ENCODE measurements at regions not wholly inside any gene's neighbourhood (a gene's known extent, or its start where the extent isn't known, plus 50 kb on each side); places are given as distances from the start of the nearest gene placed in this dataset.

- H3K9me3 ChIP-seq = no peaks in the 10 kb centered on the region
- H3K36me3 ChIP-seq = no peaks in the 10 kb centered on the region
- TF ChIP-seq EP300 (IDR thresholded peaks at IDR 0.05) (no peak), POLR2A (IDR thresholded peaks at IDR 0.05) (no peak), CTCF (IDR thresholded peaks at IDR 0.05) (no peak)
- DNase-seq (ENCODE audit: low spot score in 2 of 2) = no peak
- no peaks in the 10 kb centered on the region for H3K27me3 ChIP-seq
- no peak overlapping the region for H3K4me3 ChIP-seq
- H3K27ac ChIP-seq = no peak overlapping the region
- no peaks in the 10 kb centered on the region for H3K4me1 ChIP-seq
Measured at GRCh38 chr7:25522727-25523126, 294.4 kb upstream of the NPVF start.

DNA sequence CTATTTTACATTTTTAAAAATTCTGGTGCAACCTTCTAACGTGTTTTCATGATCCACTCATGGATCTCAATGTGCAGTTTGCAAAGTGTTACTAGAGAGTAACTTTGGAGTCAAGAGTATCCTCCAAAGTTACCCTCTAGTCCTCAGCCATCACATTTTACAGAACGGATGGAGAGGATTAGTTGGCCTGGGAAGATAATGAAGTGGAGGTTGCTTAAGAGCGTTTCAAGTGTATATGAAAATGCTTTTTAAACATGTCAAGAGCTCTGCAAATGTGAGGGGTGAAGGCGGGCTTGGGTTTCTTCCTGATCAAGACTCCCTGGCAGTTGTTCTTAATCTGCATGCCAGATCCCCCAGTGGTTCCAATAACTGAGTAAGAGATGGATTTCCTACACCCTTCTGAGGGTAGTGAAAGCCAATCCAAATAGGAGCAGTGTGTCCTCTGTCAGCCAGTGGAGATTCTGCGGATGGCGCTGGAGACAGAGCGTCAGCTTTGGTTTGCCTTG is 299.4 kb upstream of the NPVF start:
- no peak overlapping the region for H3K27ac ChIP-seq
- WGBS, 2 donors = 91 to 92% methylated on average over 7 of the region's 7 CpGs
- no peak for DNase-seq (ENCODE audit: low spot score in 2 of 2)
- no peaks in the 10 kb centered on the region for H3K9me3 ChIP-seq
- no peaks in the 10 kb centered on the region for H3K27me3 ChIP-seq
- H3K36me3 ChIP-seq = no peaks in the 10 kb centered on the region
- no peaks in the 10 kb centered on the region for H3K4me1 ChIP-seq
- TF ChIP-seq POLR2A (IDR thresholded peaks at IDR 0.05) (no peak), CTCF (IDR thresholded peaks at IDR 0.05) (no peak), EP300 (IDR thresholded peaks at IDR 0.05) (no peak)
- no peak overlapping the region for H3K4me3 ChIP-seq

DNA sequence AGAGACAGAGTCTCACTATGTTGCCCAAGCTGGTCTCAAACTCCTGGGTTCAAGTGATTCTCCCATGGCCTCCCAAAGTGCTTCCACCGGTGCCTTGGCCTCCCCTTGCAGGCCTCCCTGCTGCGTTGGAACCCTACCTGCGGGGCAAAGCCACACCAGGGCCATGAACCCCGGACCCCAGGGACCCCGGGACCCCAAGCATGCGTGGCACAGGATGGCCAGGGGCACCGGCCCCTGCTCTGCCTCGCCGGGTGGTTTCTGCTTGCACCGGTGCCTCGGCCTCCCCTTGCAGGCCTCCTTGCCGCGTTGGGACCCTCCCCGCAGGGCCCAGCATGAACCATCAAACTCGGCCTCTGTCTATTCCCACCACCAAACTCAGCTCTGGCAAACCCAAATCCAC is 301.0 kb upstream of the NPVF start:
- Histone ChIP-seq H3K27me3 (no peaks in the 10 kb centered on the region), H3K4me3 (no peak overlapping the region), H3K27ac (no peak overlapping the region), H3K4me1 (no peaks in the 10 kb centered on the region), H3K9me3 (no peaks in the 10 kb centered on the region), H3K36me3 (no peaks in the 10 kb centered on the region)
- DNase-seq (ENCODE audit: low spot score in 2 of 2) = no peak
- TF ChIP-seq CTCF (IDR thresholded peaks at IDR 0.05) (no peak), EP300 (IDR thresholded peaks at IDR 0.05) (no peak), POLR2A (IDR thresholded peaks at IDR 0.05) (no peak)
- 84 to 93% methylated on average over 15 of the region's 15 CpGs for WGBS, 2 donors

- H3K27ac ChIP-seq = no peak overlapping the region
- WGBS, 2 donors = 87 to 92% methylated on average over 4 of the region's 4 CpGs
- H3K4me1 ChIP-seq = no peaks in the 10 kb centered on the region
- no peaks in the 10 kb centered on the region for H3K27me3 ChIP-seq
- no peak for DNase-seq (ENCODE audit: low spot score in 2 of 2)
- TF ChIP-seq CTCF (IDR thresholded peaks at IDR 0.05) (no peak), POLR2A (IDR thresholded peaks at IDR 0.05) (no peak), EP300 (IDR thresholded peaks at IDR 0.05) (no peak)
- H3K9me3 ChIP-seq = no peaks in the 10 kb centered on the region
- no peak overlapping the region for H3K4me3 ChIP-seq
- H3K36me3 ChIP-seq = no peaks in the 10 kb centered on the region
Measured at GRCh38 chr7:25536851-25537250, 308.6 kb upstream of the NPVF start.

- no peak for TF ChIP-seq EP300 (IDR thresholded peaks at IDR 0.05)
- H3K4me3 ChIP-seq = no peak overlapping the region
- H3K27me3 ChIP-seq = no peaks in the 10 kb centered on the region
- no peaks in the 10 kb centered on the region for H3K36me3 ChIP-seq
- H3K4me1 ChIP-seq = no peaks in the 10 kb centered on the region
- 73 to 82% methylated on average over 3 of the region's 3 CpGs for WGBS, 2 donors
- no peak for DNase-seq (ENCODE audit: low spot score in 2 of 2)
- H3K9me3 ChIP-seq = no peaks in the 10 kb centered on the region
- H3K27ac ChIP-seq = no peak overlapping the region
Measured at GRCh38 chr7:25537662-25538375, 309.5 kb upstream of the NPVF start.
